Transverse colon (tissue), 4 donors: ENCODE measurements at regions not wholly inside any gene's neighbourhood (a gene's known extent, or its start where the extent isn't known, plus 50 kb on each side); places are given as distances from the start of the nearest gene placed in this dataset.

ENCODE experiments used
- EP300 ChIP-seq: sonication (generic); formaldehyde crosslinking; IDR thresholded peaks from one replicate; pipeline ENCODE4 v1.6.1; 2017; ENCODE audit warnings: antibody characterized with exemption, low read depth
- POLR2A ChIP-seq: fragments of 450-650 bp; IDR thresholded peaks from one replicate; pipeline ENCODE4 v1.6.1; 2016; ENCODE audit warnings: antibody characterized with exemption, mild to moderate bottlenecking, moderate library complexity
- POLR2AphosphoS5 ChIP-seq, 3 donors: sonication (generic); formaldehyde crosslinking; IDR thresholded peaks; one replicate each; pipeline ENCODE4 v1.6.1; 2016; ENCODE audit warnings: antibody characterized with exemption in 3 of 3
- TF ChIP-seq, protein P1 (sequence below), 5 experiments: fragments of 200-600 bp in 3 of 5; fragments of 450-650 bp in 2 of 5; sonication (generic) in 3 of 5; IDR thresholded peaks; 1 replicate in 2 of 5; 2 replicates in 3 of 5; pipeline ENCODE4 v1.5.1; 2016 to 2017; ENCODE audit warnings: antibody characterized with exemption in 5 of 5, inconsistent platforms in 3 of 5, mild to moderate bottlenecking in 2 of 5, moderate library complexity in 1 of 5

DNA sequence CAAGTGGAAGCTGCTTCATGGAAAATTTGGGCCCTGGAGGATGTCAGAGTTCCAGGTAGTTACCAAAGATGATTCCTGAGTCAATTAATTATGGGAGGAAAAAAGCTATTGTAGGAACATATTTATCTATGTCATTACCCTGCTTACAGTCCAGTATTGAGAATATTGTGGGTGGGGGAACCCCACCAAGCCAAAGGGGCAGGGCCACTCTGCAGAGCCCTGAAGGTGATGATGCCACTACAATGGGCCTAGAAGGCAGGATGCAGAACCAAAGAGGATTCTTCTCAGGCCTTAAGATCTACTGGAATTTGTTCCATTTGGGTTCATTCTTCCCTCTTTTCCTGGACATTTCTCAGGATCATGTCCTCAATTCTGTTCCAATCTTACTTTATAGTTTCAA is 375.2 kb upstream of the MARCKS start:
- TF ChIP-seq, protein P1, sequence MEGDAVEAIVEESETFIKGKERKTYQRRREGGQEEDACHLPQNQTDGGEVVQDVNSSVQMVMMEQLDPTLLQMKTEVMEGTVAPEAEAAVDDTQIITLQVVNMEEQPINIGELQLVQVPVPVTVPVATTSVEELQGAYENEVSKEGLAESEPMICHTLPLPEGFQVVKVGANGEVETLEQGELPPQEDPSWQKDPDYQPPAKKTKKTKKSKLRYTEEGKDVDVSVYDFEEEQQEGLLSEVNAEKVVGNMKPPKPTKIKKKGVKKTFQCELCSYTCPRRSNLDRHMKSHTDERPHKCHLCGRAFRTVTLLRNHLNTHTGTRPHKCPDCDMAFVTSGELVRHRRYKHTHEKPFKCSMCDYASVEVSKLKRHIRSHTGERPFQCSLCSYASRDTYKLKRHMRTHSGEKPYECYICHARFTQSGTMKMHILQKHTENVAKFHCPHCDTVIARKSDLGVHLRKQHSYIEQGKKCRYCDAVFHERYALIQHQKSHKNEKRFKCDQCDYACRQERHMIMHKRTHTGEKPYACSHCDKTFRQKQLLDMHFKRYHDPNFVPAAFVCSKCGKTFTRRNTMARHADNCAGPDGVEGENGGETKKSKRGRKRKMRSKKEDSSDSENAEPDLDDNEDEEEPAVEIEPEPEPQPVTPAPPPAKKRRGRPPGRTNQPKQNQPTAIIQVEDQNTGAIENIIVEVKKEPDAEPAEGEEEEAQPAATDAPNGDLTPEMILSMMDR (IDR thresholded peaks at IDR 0.05) = no peak
- no peak for TF ChIP-seq POLR2A
- no peak for TF ChIP-seq POLR2AphosphoS5 (IDR thresholded peaks at IDR 0.05)
- no peak for TF ChIP-seq EP300
